Raji (cell line): ENCODE measurements at regions not wholly inside any gene's neighbourhood (a gene's known extent, or its start where the extent isn't known, plus 50 kb on each side); places are given as distances from the start of the nearest gene placed in this dataset.

Source experiments
- POLR2A ChIP-seq: IDR thresholded peaks from 2 replicates; pipeline ENCODE4 v1.6.1; 2011; ENCODE audit warnings: low read depth, low read length, control low read depth; ENCODE audit not compliant: insufficient read depth

- no peak for TF ChIP-seq POLR2A
Observed at GRCh38 chr3:194872669-194872977, 186.9 kb downstream of the FAM43A start.

- TF ChIP-seq POLR2A: no peak
Observed at GRCh38 chr3:194874206-194874605, 188.5 kb downstream of the FAM43A start.

DNA sequence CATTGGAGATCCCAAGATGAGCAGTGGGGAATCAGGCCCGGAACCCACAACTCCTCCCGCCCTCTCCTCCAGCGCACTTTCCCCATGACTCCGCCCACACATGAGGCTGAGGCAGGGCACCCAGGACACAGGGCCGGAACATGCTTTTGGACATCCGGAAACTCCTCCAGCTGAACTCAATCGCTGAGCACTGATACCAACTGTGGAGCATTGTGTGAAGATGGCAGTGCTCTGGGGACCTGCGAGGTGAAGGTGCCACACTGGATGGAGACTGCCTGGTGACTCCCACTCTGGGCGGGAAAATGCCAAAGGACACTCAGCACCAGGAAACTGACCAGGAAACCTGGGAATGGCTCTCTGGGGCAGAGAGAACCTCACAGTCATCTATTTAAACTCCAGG lies 189.1 kb downstream of the FAM43A start:
- no peak for TF ChIP-seq POLR2A

GRCh38 chr3:194875581-194876402 lies 190.1 kb downstream of the FAM43A start:
- no peak for TF ChIP-seq POLR2A

GRCh38 chr3:194876403-194877095 lies 190.9 kb downstream of the FAM43A start:
- TF ChIP-seq POLR2A: no peak

GRCh38 chr3:194877291-194878119 lies 191.8 kb downstream of the FAM43A start:
- no peak for TF ChIP-seq POLR2A

DNA sequence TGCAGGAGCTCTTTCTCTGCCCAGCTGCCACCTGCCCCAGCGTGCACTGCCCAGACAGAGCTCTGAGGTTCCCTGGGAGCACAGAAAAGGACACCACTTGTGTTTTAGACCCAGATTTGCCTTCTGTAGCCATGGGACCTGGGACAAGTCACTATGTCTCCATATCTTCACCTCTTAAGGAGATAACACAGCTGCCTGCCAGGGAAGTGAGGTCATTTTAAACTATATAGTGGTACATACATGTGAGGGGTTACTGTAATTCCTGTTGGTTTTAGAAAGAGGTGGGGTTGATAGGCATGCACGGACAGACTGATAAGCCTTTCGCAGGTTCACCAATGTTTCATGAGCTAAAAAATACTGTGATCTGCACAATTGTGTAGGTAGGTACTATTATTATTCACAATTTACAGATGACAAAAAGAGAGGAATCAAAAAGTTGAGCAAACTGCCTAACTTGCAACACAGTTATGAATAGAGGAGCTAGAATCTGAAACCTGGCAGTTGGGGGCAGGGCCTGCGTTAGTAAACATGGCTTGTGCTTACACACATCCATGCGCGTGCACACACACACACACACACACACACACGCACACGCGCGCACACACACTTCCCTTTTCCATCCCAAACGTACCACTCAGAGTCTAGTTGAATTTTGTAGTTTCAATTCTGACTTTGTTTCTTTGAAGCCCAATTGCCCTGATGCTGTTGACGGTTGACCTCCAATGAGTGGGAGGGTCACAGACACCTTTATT lies 193.6 kb downstream of the FAM43A start:
- no peak for TF ChIP-seq POLR2A

GRCh38 chr3:194879991-194880939 lies 194.6 kb downstream of the FAM43A start:
- TF ChIP-seq POLR2A: no peak

DNA sequence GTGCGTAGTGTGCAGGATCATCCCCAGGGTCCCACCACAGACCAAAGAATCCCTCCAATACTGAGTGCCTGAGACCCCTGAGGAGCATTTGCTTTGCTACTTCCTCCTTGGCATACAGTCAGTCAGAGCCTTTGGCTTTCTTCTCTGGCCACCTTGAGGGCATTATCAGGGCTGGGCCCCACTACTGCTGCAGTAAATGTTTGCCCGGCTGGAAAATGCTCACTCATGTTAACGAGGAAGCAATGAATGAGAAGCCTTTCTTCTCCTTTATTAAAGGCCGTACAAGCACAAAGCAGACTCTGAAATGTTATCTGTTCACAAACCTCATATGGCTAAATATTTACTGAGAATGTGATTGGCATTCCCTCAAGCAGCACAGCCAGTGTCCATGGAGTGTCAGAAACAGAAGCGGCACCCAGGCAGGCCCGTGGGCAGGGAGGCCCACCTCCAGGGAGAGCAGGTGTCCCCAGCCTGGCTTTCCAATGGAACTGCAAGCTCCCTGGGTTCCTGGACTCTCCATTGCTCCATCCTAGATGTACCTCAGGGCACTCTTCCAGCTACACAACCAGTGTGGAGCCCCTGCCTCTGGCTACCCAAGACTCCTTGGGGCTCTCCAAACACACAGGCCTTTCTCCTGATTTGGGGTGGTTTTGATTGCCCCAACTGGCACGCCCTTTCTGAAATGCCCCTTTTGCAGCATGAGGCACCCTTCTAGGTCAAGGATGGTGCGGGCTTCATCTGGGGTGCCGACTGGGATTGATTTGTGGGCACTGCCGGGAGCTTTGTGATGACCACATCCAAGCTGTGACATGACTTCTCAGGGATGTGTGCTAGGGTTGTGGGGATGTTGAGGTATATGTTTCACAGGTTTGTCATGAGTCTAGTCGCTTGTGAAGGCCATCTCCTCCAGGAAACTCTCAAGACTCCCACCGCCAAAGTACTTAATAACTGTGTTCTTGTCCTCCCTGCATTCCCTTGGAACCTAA lies 195.6 kb downstream of the FAM43A start:
- no peak for TF ChIP-seq POLR2A

DNA sequence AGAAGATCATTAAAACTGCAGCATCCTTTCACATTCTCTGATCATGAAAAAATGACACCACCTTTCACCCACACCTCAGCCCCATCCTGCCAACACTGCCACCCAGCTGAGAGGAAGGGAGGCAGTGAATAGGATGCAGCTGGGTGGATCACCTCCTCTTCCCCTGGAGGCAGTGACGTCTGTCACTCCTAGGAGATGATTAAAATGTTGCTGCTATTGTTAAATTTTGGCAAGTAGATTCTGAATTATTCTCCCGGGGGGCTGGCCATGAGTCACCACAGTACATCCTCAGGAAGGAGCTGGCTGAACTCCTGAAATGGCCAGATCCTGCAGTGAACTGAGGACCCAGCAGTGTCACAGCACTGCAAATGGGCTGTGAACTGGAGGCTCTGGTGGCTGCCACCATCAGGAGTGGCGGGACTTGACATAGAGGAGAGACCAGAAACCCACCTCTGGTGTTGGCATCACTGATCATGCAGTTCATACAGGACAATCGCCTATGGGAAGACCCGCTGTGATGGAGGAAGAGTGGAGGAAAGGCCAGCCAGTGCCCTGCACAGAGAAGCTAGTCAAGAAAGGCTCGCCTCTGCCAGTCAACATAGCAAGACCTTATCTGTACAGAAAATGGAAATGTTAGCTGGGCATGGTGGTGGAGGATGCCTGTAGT lies 199.1 kb downstream of the FAM43A start:
- TF ChIP-seq POLR2A: no peak

DNA sequence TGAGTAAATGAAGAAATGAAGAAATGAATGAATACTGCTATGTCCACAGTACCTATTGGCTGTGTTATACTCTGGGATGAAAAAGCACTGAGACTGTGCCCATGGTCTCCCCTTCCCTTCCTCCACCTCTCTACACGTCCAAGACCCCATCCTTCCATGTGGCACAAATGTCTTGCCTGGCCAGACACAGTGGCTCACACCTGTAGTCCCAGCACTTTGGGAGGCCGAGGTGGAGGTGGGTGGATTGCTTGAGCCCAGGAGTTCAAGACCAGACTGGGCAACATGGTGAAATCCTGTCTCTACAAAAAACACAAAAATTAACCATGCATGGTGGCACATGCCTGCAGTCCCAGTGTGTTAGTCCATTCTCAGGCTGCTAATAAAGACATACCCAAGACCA lies 200.1 kb downstream of the FAM43A start:
- TF ChIP-seq POLR2A: no peak

- no peak for TF ChIP-seq POLR2A
Observed at GRCh38 chr3:194886836-194887235, 201.2 kb downstream of the FAM43A start.
